Cardiac muscle cell (in vitro differentiated cells and primary cell): ENCODE measurements at regions not wholly inside any gene's neighbourhood (a gene's known extent, or its start where the extent isn't known, plus 50 kb on each side); places are given as distances from the start of the nearest gene placed in this dataset.

ENCODE experiments used
- DNase-seq, 2 donors: peaks; one replicate each; pipeline versions ENCODE4 v3.0.0 to v3.0.0-alpha.2; 2010 to 2017; ENCODE audit warnings: low read depth in 1 of 2, low spot score in 1 of 2
- H3K27ac ChIP-seq: fragments of 200-600 bp; sonication (generic); 2 replicates; pipeline ENCODE4 v1.5.1; 2016
- H3K27me3 ChIP-seq: fragments of 200-600 bp; sonication (generic); 2 replicates; pipeline ENCODE4 v1.6.0; 2016; ENCODE audit warnings: control low read depth
- H3K36me3 ChIP-seq: fragments of 200-600 bp; sonication (generic); 2 replicates; pipeline ENCODE4 v1.5.1; 2016; ENCODE audit warnings: control low read depth
- H3K4me1 ChIP-seq: fragments of 200-600 bp; sonication (generic); 2 replicates; pipeline ENCODE4 v1.8.1; 2017; ENCODE audit warnings: low read depth, mild to moderate bottlenecking, mixed run types
- H3K4me3 ChIP-seq: fragments of 200-600 bp; sonication (generic); 2 replicates; pipeline ENCODE4 v1.5.1; 2016; ENCODE audit warnings: mild to moderate bottlenecking
- H3K9me3 ChIP-seq: fragments of 200-600 bp; sonication (generic); 2 replicates; pipeline ENCODE4 v1.5.1; 2017; ENCODE audit warnings: low read depth, mild to moderate bottlenecking, control low read depth
- TF ChIP-seq, protein P1 (sequence below): IDR thresholded peaks from 2 replicates; pipeline ENCODE4 v1.5.1; 2012; ENCODE audit warnings: low read depth, mild to moderate bottlenecking, low read length

DNA sequence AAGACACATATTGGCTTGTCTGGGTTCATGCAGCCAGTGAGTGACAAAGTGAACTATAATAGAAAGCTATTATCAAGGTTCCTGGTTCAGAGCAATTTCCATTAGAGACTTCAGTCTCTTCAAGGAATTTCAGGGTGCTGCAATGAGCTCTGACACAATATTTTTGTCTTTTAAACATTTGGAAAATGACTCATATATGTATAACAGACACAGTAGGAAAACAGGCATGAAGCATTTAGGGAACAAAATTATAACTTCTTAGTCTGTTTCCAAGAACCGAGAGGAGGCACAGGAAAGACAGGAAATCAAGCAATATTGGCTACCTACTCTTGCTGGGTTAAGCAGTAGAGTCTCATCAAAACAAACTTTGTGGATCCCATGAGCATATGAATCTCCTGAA lies 170.4 kb downstream of the PTPRC start:
- Histone ChIP-seq H3K9me3 (no peaks in the 10 kb centered on the region), H3K27me3 (no peaks in the 10 kb centered on the region), H3K27ac (no peak overlapping the region), H3K36me3 (no peaks in the 10 kb centered on the region), H3K4me1 (no peaks in the 10 kb centered on the region), H3K4me3 (no peak overlapping the region)
- TF ChIP-seq, protein P1, sequence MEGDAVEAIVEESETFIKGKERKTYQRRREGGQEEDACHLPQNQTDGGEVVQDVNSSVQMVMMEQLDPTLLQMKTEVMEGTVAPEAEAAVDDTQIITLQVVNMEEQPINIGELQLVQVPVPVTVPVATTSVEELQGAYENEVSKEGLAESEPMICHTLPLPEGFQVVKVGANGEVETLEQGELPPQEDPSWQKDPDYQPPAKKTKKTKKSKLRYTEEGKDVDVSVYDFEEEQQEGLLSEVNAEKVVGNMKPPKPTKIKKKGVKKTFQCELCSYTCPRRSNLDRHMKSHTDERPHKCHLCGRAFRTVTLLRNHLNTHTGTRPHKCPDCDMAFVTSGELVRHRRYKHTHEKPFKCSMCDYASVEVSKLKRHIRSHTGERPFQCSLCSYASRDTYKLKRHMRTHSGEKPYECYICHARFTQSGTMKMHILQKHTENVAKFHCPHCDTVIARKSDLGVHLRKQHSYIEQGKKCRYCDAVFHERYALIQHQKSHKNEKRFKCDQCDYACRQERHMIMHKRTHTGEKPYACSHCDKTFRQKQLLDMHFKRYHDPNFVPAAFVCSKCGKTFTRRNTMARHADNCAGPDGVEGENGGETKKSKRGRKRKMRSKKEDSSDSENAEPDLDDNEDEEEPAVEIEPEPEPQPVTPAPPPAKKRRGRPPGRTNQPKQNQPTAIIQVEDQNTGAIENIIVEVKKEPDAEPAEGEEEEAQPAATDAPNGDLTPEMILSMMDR = no peak
- peak in 1 of 2 donors; percentile 40 for DNase-seq

GRCh38 chr1:198811449-198811848 lies 172.6 kb downstream of the PTPRC start:
- Histone ChIP-seq H3K27me3 (no peaks in the 10 kb centered on the region), H3K4me3 (no peak overlapping the region), H3K27ac (no peak overlapping the region), H3K9me3 (no peaks in the 10 kb centered on the region), H3K4me1 (no peaks in the 10 kb centered on the region), H3K36me3 (no peaks in the 10 kb centered on the region)
- DNase-seq = no peak
- TF ChIP-seq, protein P1 = no peak

- Histone ChIP-seq H3K4me1 (no peaks in the 10 kb centered on the region), H3K36me3 (no peaks in the 10 kb centered on the region), H3K27ac (no peak overlapping the region), H3K4me3 (no peak overlapping the region), H3K27me3 (no peaks in the 10 kb centered on the region), H3K9me3 (no peaks in the 10 kb centered on the region)
- DNase-seq = no peak
- TF ChIP-seq, protein P1 = no peak
Observed at GRCh38 chr1:198823626-198824025, 184.8 kb downstream of the PTPRC start.

DNA sequence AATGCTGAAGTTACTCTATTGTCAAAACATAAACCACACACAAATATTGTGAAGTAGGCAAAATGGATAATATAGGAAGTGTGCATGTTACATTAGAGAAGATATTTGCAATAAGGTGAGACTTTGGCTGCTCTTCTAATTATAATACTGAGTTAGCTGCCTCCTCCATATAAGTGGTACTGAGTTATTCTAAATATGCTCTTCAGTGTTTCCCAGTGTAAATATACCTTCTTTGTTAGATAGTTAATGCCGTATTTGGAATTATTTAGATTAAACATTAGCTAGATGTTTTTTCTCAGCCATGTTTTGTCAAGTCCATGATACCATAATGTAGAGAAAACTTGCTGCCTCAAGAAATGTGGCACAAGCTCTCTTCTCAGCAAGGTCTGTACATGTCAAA lies 186.4 kb downstream of the PTPRC start:
- H3K9me3 ChIP-seq = no peaks in the 10 kb centered on the region

GRCh38 chr1:198829356-198829755 lies 190.5 kb downstream of the PTPRC start:
- Histone ChIP-seq H3K27ac (no peak overlapping the region), H3K4me3 (no peak overlapping the region), H3K27me3 (no peaks in the 10 kb centered on the region), H3K36me3 (no peaks in the 10 kb centered on the region), H3K4me1 (no peaks in the 10 kb centered on the region), H3K9me3 (no peaks in the 10 kb centered on the region)
- TF ChIP-seq, protein P1 = no peak
- no peak for DNase-seq

More for the DNA sequence above, 186.4 kb downstream of the PTPRC start:
- no peak overlapping the region for H3K4me3 ChIP-seq
- no peak for DNase-seq
- no peak overlapping the region for H3K27ac ChIP-seq
- no peaks in the 10 kb centered on the region for H3K27me3 ChIP-seq
- H3K36me3 ChIP-seq = no peaks in the 10 kb centered on the region
- no peaks in the 10 kb centered on the region for H3K4me1 ChIP-seq
- TF ChIP-seq, protein P1 = no peak

DNA sequence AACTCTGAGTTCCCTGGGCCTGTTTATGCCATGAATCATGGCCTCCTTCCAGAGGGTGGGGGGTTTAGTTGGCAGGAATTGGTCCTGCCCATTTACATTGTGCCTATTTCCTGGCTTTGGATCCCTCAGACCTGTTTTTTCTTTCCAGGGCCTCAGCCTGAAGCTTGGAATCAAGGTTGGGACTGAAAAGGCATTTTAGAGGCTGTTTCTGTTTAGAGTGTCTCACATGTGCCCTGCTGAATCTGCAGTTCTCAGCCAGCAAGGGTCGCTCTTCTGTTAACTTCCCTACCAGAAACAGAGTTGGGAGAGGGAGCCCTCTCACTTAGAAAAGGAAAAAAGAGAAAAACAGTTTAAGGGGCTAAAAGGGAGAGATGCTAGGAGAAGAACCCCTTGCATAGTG lies 191.1 kb downstream of the PTPRC start:
- Histone ChIP-seq H3K27me3 (no peaks in the 10 kb centered on the region), H3K36me3 (no peaks in the 10 kb centered on the region), H3K4me3 (no peak overlapping the region), H3K9me3 (no peaks in the 10 kb centered on the region), H3K27ac (no peak overlapping the region), H3K4me1 (no peaks in the 10 kb centered on the region)
- DNase-seq = peak; percentile 15 to 54
- TF ChIP-seq, protein P1 = peak; percentile 48
